SK-N-SH treated with all-trans-retinoic acid at 6 μM for 48 hours (cell line): ENCODE measurements at regions not wholly inside any gene's neighbourhood (a gene's known extent, or its start where the extent isn't known, plus 50 kb on each side); places are given as distances from the start of the nearest gene placed in this dataset.

ENCODE experiments used
- ATAC-seq: fragments of 200-7000 bp; cut with Tn5 transposase; 3 replicates; pipeline ENCODE4 v1.9.1; 2020; ENCODE audit warnings: mild to moderate bottlenecking, moderate library complexity
- ARNTL ChIP-seq: fragments of 450-650 bp; formaldehyde crosslinking; IDR thresholded peaks from 2 replicates; pipeline ENCODE4 v1.5.0; 2020; ENCODE audit warnings: low read depth, mild to moderate bottlenecking, moderate library complexity, borderline replicate concordance
- BACH2 ChIP-seq: fragments of 250-450 bp; sonication (Bioruptor Pico); IDR thresholded peaks from 2 replicates; pipeline ENCODE4 v1.9.0; 2021; ENCODE audit warnings: mild to moderate bottlenecking, borderline replicate concordance
- CREB5 ChIP-seq: fragments of 250-450 bp; sonication (Bioruptor Pico); IDR thresholded peaks from 2 replicates; pipeline ENCODE4 v1.5.1; 2020; ENCODE audit warnings: low read depth, mild to moderate bottlenecking, moderate library complexity
- CSDC2 ChIP-seq: fragments of 250-450 bp; sonication (Bioruptor Pico); IDR thresholded peaks from 2 replicates; pipeline ENCODE4 v1.5.0; 2020; ENCODE audit warnings: mild to moderate bottlenecking, moderate library complexity
- GLIS3 ChIP-seq: fragments of 250-450 bp; sonication (Bioruptor Pico); IDR thresholded peaks from 2 replicates; pipeline ENCODE4 v1.5.0; 2020; ENCODE audit warnings: mild to moderate bottlenecking, moderate library complexity
- ISL1 ChIP-seq: fragments of 250-450 bp; sonication (Bioruptor Pico); IDR thresholded peaks from 2 replicates; pipeline ENCODE4 v2.1.2; 2022; ENCODE audit warnings: mild to moderate bottlenecking, moderate library complexity
- OSR1 ChIP-seq: fragments of 250-450 bp; sonication (Bioruptor Pico); IDR thresholded peaks from 2 replicates; pipeline ENCODE4 v1.8.0; 2022; ENCODE audit warnings: moderate library complexity, mild to moderate bottlenecking, inconsistent platforms
- PPARA ChIP-seq: fragments of 250-450 bp; sonication (Bioruptor Pico); IDR thresholded peaks from 2 replicates; pipeline ENCODE4 v1.5.0; 2020; ENCODE audit warnings: mild to moderate bottlenecking, borderline replicate concordance
- RARB ChIP-seq: fragments of 250-450 bp; sonication (Bioruptor Pico); IDR thresholded peaks from 2 replicates; pipeline ENCODE4 v1.8.0; 2021; ENCODE audit warnings: mild to moderate bottlenecking, moderate library complexity
- SNAI2 ChIP-seq: fragments of 250-450 bp; sonication (Bioruptor Pico); IDR thresholded peaks from 2 replicates; pipeline ENCODE4 v1.5.0; 2020; ENCODE audit warnings: mild to moderate bottlenecking, moderate library complexity
- TCF4 ChIP-seq: fragments of 250-450 bp; sonication (Bioruptor Pico); IDR thresholded peaks from 2 replicates; pipeline ENCODE4 v1.8.0; 2021; ENCODE audit warnings: mild to moderate bottlenecking, moderate library complexity, borderline replicate concordance
- TOX ChIP-seq: fragments of 250-450 bp; sonication (Bioruptor Pico); IDR thresholded peaks from 2 replicates; pipeline ENCODE4 v1.8.0; 2021; ENCODE audit warnings: mild to moderate bottlenecking, moderate library complexity, borderline replicate concordance
- ZC3H10 ChIP-seq: fragments of 250-450 bp; sonication (Bioruptor Pico); IDR thresholded peaks from 2 replicates; pipeline ENCODE4 v1.5.1; 2021; ENCODE audit warnings: mild to moderate bottlenecking, moderate library complexity
- ZFP30 ChIP-seq: fragments of 450-650 bp; formaldehyde crosslinking; IDR thresholded peaks from 2 replicates; pipeline ENCODE4 v1.5.0; 2022; ENCODE audit warnings: mild to moderate bottlenecking, moderate library complexity
- ZNF565 ChIP-seq: fragments of 450-650 bp; formaldehyde crosslinking; conservative IDR thresholded peaks from 2 replicates; pipeline ENCODE4 v1.5.0; 2020; ENCODE audit warnings: low read depth, mild to moderate bottlenecking, moderate library complexity
- ZNF70 ChIP-seq: fragments of 450-650 bp; formaldehyde crosslinking; IDR thresholded peaks from 2 replicates; pipeline ENCODE4 v1.5.0; 2020; ENCODE audit warnings: mild to moderate bottlenecking, moderate library complexity
- ZNF8 ChIP-seq: fragments of 450-650 bp; formaldehyde crosslinking; IDR thresholded peaks from 2 replicates; pipeline ENCODE4 v1.5.0; 2020; ENCODE audit warnings: mild to moderate bottlenecking, moderate library complexity
- TF ChIP-seq, protein P1 (sequence below): fragments of 250-450 bp; sonication (Bioruptor Pico); IDR thresholded peaks from 2 replicates; pipeline ENCODE4 v1.8.0; 2020; ENCODE audit warnings: mild to moderate bottlenecking, moderate library complexity, borderline replicate concordance
- TF ChIP-seq, protein P2 (sequence below): fragments of 250-450 bp; sonication (Bioruptor Pico); IDR thresholded peaks from 2 replicates; pipeline ENCODE4 v1.5.1; 2021; ENCODE audit warnings: mild to moderate bottlenecking, moderate library complexity

DNA sequence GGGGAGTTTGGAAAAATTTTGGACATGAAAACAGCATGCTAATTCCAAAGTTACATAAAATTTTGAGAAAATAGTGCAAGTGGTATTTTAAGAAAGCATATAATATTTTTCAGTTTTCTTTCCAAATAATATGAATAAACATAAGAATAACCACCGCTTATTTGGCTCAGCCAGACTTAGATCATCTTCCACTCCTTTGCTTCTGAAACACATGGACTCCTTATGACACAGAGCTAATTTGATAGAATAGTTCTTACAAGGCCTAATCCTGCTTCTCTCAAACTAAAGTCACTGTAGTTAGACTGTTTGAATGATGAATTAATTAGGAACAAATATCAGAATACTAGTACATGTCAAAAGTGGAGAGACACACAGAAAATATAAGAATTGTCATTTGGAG lies 165.5 kb downstream of the POSTN start:
- no peak for ATAC-seq

DNA sequence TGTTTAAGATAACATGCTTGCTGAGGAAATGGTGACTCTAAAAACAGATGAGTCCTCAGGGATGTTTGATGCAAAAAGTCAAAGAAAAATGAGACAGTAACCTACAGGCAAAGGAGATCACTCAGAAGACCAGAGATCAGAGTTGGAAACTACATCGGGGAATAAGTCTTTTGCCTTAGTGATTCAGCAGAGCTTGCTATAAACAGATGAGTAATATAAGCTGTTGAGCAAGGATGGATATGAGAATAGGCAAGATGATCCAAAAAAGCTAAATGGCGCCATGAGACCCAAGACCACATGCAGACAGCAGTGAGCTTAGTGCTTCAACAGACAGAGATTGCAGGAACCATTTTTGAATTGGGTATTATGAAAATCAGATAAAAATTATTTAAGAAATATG lies 168.6 kb downstream of the POSTN start:
- no peak for ATAC-seq
- no peak for TF ChIP-seq RARB (CRISPR knock-in tag)
- no peak for TF ChIP-seq GLIS3 (CRISPR knock-in tag)

More for the DNA sequence above, 165.5 kb downstream of the POSTN start:
- TF ChIP-seq ZNF70 (CRISPR knock-in tag) (no peak), PPARA (CRISPR knock-in tag) (no peak), OSR1 (CRISPR knock-in tag) (no peak), BACH2 (CRISPR knock-in tag) (no peak)

DNA sequence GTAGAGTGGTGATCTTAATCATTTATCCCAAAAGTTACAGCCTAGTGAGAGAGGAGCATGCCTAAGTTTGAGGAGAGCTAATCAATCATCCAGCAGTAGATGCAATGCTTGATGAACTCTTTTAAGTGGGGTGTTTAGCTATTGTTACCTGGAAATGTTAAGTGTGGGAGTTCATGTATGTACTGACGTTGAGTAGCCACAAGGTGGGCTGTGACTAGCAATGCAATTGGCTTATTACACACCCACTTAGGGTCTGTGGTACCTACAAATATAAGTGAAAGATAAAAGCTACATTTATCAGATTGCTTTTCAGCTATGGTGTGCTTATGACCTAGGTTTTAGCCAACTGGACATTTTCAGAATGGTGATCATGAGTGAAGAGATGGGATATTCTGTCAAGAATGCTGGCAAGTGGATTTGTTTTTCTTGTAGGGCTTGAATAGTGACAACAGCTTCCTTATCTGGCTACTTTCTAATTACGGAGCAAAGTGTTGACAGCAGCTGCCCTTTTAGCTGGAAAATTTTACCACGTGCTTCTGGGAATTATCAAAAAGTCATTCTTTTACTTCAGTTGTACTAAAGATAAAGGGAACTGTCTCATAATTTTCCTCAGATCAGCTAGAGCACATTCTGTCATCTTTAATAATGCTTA lies 170.6 kb downstream of the POSTN start:
- ATAC-seq: no peak
- no peak for TF ChIP-seq PPARA (CRISPR knock-in tag)

DNA sequence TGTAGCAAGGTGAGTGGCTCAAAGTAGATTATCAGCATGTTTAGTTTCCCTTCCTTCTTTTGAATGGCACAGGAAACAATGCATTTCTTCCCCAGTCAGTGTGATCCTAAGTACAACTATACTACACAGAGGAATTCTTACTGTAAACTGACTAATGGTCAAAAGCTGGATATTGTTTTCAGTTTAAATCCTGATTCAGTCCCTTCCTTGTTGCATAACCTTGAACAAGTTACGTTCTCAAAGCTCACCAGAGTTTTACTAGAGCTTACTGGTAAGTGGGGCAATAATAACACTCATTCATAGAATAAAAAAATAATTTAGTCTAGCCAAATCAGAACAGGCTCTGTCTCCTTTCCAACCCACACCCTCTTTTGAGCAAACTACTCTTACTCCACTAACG lies 180.1 kb downstream of the POSTN start:
- TF ChIP-seq, protein P1, sequence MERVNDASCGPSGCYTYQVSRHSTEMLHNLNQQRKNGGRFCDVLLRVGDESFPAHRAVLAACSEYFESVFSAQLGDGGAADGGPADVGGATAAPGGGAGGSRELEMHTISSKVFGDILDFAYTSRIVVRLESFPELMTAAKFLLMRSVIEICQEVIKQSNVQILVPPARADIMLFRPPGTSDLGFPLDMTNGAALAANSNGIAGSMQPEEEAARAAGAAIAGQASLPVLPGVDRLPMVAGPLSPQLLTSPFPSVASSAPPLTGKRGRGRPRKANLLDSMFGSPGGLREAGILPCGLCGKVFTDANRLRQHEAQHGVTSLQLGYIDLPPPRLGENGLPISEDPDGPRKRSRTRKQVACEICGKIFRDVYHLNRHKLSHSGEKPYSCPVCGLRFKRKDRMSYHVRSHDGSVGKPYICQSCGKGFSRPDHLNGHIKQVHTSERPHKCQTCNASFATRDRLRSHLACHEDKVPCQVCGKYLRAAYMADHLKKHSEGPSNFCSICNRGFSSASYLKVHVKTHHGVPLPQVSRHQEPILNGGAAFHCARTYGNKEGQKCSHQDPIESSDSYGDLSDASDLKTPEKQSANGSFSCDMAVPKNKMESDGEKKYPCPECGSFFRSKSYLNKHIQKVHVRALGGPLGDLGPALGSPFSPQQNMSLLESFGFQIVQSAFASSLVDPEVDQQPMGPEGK (CRISPR knock-in tag): no peak
- TF ChIP-seq SNAI2 (no peak), ARNTL (CRISPR knock-in tag) (no peak), TCF4 (no peak), CREB5 (no peak), ZNF8 (CRISPR knock-in tag) (no peak), RARB (CRISPR knock-in tag) (no peak), GLIS3 (CRISPR knock-in tag) (no peak), ZNF565 (no peak), ZC3H10 (CRISPR knock-in tag) (no peak), ISL1 (no peak), ZFP30 (CRISPR knock-in tag) (no peak), OSR1 (CRISPR knock-in tag) (no peak)
- ATAC-seq: no peak

- no peak for ATAC-seq
- TF ChIP-seq ZNF565 (no peak), OSR1 (CRISPR knock-in tag) (no peak), TCF4 (no peak), GLIS3 (CRISPR knock-in tag) (no peak), CREB5 (no peak), TOX (CRISPR knock-in tag) (no peak), ISL1 (no peak), ARNTL (CRISPR knock-in tag) (no peak), ZC3H10 (CRISPR knock-in tag) (no peak), CSDC2 (CRISPR knock-in tag) (no peak), ZNF70 (CRISPR knock-in tag) (no peak)
- TF ChIP-seq, protein P1 (CRISPR knock-in tag): no peak
- TF ChIP-seq, protein P2, sequence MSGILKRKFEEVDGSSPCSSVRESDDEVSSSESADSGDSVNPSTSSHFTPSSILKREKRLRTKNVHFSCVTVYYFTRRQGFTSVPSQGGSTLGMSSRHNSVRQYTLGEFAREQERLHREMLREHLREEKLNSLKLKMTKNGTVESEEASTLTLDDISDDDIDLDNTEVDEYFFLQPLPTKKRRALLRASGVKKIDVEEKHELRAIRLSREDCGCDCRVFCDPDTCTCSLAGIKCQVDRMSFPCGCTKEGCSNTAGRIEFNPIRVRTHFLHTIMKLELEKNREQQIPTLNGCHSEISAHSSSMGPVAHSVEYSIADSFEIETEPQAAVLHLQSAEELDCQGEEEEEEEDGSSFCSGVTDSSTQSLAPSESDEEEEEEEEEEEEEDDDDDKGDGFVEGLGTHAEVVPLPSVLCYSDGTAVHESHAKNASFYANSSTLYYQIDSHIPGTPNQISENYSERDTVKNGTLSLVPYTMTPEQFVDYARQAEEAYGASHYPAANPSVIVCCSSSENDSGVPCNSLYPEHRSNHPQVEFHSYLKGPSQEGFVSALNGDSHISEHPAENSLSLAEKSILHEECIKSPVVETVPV: no peak
Measured at GRCh38 chr13:37417060-37417441, 181.5 kb downstream of the POSTN start.
